BLaER1 (cell line): ENCODE measurements at regions not wholly inside any gene's neighbourhood (a gene's known extent, or its start where the extent isn't known, plus 50 kb on each side); places are given as distances from the start of the nearest gene placed in this dataset.

Experiments used
- H3K27ac ChIP-seq: shearing (Covaris generic); formaldehyde crosslinking; 2 replicates; pipeline ENCODE4 v1.8.1; 2022
- H3K27me3 ChIP-seq: shearing (Covaris generic); formaldehyde crosslinking; 2 replicates; pipeline ENCODE4 v1.8.1; 2022
- H3K36me3 ChIP-seq: shearing (Covaris generic); formaldehyde crosslinking; 2 replicates; pipeline ENCODE4 v1.8.1; 2022
- H3K4me1 ChIP-seq: shearing (Covaris generic); formaldehyde crosslinking; 2 replicates; pipeline ENCODE4 v1.8.1; 2022
- H3K4me2 ChIP-seq: shearing (Covaris generic); formaldehyde crosslinking; 2 replicates; pipeline ENCODE4 v1.8.1; 2022
- H3K4me3 ChIP-seq: shearing (Covaris generic); formaldehyde crosslinking; 2 replicates; pipeline ENCODE4 v1.8.1; 2022
- H3K9ac ChIP-seq: shearing (Covaris generic); formaldehyde crosslinking; 2 replicates; pipeline ENCODE4 v1.8.1; 2022
- H3K9me3 ChIP-seq: shearing (Covaris generic); formaldehyde crosslinking; 2 replicates; pipeline ENCODE4 v1.8.1; 2022
- H4K20me1 ChIP-seq: shearing (Covaris generic); formaldehyde crosslinking; 2 replicates; pipeline ENCODE4 v1.8.1; 2022
- Cebpa-rat ChIP-seq: shearing (Covaris generic); IDR thresholded peaks from 2 replicates; pipeline ENCODE4 v1.8.1; 2022

DNA sequence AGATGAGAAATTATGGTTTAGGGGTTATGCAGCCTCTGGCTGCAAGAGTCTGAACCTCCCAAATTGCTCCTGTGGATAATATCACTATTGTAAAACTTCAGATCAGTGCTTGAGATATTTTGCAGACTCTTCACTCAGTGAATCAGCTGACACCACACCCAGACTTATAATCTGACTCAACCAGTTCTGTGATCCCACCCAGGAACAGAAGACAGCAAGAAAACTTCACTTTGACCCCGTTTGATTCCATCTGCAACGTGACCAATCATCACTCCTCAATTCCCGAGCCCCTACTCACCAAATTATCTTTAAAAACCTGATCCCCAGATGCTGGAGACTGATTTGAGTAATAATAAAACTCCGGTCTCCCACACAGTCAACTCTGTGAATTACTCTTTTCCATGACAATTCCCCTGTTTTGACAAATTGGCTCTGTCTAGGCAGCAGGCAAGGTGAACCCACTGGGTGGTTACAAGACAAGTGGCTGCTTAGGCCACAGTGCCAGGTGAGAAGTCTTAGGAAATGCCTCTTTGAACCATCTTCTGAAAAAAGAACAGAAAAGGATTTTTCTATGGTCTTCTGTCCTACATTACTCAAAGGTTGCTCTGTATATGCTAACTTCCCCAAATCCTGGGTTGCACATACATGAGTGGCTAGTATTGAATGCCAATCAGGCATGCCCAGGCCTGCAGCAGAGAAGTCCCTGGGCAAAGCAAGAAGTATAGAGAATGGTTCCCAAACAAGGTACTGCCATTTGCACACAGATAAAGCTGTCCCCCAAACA, 588.0 kb downstream of the PRELID2 start:
- Histone ChIP-seq H3K9me3 (no peaks in the 10 kb centered on the region), H3K27me3 (no peaks in the 10 kb centered on the region), H3K4me2 (peak overlapping the region; percentile 83), H3K27ac (peak overlapping the region; percentile 19; the same call in 1 of the 2 replicates), H4K20me1 (no peaks in the 10 kb centered on the region), H3K4me1 (peaks cover 69% of the 10 kb centered on the region), H3K36me3 (no peaks in the 10 kb centered on the region), H3K4me3 (no peak overlapping the region), H3K9ac (no peak overlapping the region)
- no peak for TF ChIP-seq Cebpa-rat

DNA sequence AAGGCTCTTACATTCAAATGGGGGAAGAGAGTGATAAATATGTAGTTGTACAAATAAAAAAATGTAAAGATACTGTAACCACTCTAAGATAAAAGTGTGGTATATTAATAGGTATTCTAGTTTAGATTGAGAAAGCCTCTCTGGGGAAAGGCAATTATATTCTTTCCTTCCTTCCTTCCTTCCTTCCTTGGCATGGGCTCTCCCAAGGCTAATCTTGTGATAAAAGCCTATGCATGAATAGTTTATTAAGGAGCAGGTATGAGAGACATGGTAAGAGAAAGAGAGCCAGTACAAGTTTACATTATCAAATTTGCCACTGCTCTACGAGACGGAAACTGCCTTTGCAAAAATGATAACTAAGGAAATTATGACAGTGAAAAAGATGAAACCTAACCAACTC, 588.8 kb downstream of the PRELID2 start:
- Histone ChIP-seq H3K4me3 (peak overlapping the region; percentile 38; the same call in 1 of the 2 replicates), H3K9me3 (no peaks in the 10 kb centered on the region), H4K20me1 (no peaks in the 10 kb centered on the region), H3K4me1 (peaks cover 72% of the 10 kb centered on the region), H3K4me2 (peak overlapping the region; percentile 83), H3K36me3 (no peaks in the 10 kb centered on the region), H3K9ac (peak overlapping the region; percentile 46; the same call in 1 of the 2 replicates), H3K27ac (peak overlapping the region; percentile 60; the same call in 1 of the 2 replicates), H3K27me3 (no peaks in the 10 kb centered on the region)
- TF ChIP-seq Cebpa-rat = no peak

- no peak for TF ChIP-seq Cebpa-rat
- peak overlapping the region; percentile 60; the same call in 1 of the 2 replicates for H3K27ac ChIP-seq
- no peaks in the 10 kb centered on the region for H4K20me1 ChIP-seq
- peak overlapping the region; percentile 38 for H3K4me3 ChIP-seq
- no peaks in the 10 kb centered on the region for H3K36me3 ChIP-seq
- peak overlapping the region; percentile 83 for H3K4me2 ChIP-seq
- peak overlapping the region; percentile 46; the same call in 1 of the 2 replicates for H3K9ac ChIP-seq
- no peaks in the 10 kb centered on the region for H3K9me3 ChIP-seq
- peaks cover 72% of the 10 kb centered on the region for H3K4me1 ChIP-seq
- no peaks in the 10 kb centered on the region for H3K27me3 ChIP-seq
Observed at GRCh38 chr5:145245354-145245753, 589.8 kb downstream of the PRELID2 start.

DNA sequence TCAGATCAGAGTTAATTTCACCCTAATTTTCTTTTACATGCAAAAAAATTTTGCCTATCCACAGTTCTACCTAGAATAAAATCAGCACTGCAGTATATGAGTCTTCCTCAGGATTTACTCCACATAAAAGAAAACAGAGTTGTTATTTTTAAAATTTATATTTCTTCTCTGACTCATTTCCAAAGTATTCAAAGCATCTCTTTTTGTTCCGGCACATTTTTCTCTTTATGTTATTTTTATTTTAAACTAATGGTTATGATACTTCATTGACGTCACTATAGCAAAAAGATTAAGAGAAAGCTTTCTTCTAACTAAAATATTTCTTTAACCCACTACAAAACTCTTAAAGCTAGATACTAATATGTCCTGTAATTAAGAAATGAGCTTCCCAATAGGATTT, 590.4 kb downstream of the PRELID2 start:
- Histone ChIP-seq H3K36me3 (no peaks in the 10 kb centered on the region), H3K4me2 (peak overlapping the region; percentile 83), H3K4me3 (peak overlapping the region; percentile 38; the same call in 1 of the 2 replicates), H3K27me3 (no peaks in the 10 kb centered on the region), H3K27ac (peak overlapping the region; percentile 60; the same call in 1 of the 2 replicates), H4K20me1 (no peaks in the 10 kb centered on the region), H3K9ac (0 out of 2 replicates have a peak overlapping the region, but pooled peaks have one; percentile 46), H3K4me1 (peaks cover 72% of the 10 kb centered on the region), H3K9me3 (no peaks in the 10 kb centered on the region)
- no peak for TF ChIP-seq Cebpa-rat

DNA sequence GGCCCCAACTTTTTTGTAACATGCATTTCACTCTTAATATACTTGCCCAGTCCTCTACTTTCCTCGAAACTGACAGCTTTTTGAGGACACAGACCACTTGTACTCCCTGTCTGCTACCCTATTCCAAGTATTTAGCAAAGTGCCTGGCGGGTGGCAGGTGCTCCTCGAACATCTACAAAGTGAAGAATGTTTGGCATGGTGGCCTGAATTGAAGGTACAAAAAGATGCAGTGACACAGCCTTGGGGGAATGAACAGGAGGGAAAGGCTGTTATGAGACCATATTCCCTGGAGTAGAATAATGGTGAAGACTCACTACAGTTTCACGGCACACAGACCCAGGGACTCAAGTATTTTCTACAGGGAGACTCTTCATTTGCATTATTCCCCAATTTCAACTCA, 590.9 kb downstream of the PRELID2 start:
- H3K9me3 ChIP-seq = no peaks in the 10 kb centered on the region
- no peak for TF ChIP-seq Cebpa-rat
- H3K27ac ChIP-seq = peak overlapping the region; percentile 60; the same call in 1 of the 2 replicates
- H3K4me3 ChIP-seq = no peak overlapping the region
- H3K4me2 ChIP-seq = peak overlapping the region; percentile 83
- H3K9ac ChIP-seq = peak overlapping the region; percentile 6; the same call in 1 of the 2 replicates
- no peaks in the 10 kb centered on the region for H4K20me1 ChIP-seq
- H3K27me3 ChIP-seq = no peaks in the 10 kb centered on the region
- no peaks in the 10 kb centered on the region for H3K36me3 ChIP-seq
- H3K4me1 ChIP-seq = peaks cover 72% of the 10 kb centered on the region

- Histone ChIP-seq H3K4me1 (peaks cover 61% of the 10 kb centered on the region), H3K36me3 (no peaks in the 10 kb centered on the region), H3K9ac (no peak overlapping the region), H3K4me2 (peak overlapping the region; percentile 52), H3K4me3 (no peak overlapping the region), H3K27me3 (no peaks in the 10 kb centered on the region), H3K9me3 (no peaks in the 10 kb centered on the region), H4K20me1 (no peaks in the 10 kb centered on the region), H3K27ac (no peak overlapping the region)
- TF ChIP-seq Cebpa-rat = no peak
Observed at GRCh38 chr5:145243016-145243415, 592.1 kb downstream of the PRELID2 start.

DNA sequence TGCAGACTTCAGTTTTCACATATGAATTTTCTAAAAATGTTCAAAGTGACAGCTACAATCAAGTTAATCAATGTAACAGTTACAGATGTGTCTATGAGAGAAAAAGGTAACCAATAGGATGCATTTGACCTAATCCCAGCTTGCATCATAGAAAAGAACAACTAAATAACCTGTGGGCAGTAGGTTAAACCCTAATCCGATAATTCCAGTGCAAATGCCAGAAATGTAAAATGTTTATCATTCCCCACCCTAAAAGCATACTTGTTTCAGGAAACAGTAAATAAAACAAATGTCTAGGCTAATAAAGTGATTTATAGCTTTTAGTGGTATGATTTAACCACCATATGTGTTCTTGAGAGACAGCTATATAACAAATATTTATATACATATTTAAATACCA, 592.6 kb downstream of the PRELID2 start:
- no peak overlapping the region for H3K4me3 ChIP-seq
- no peaks in the 10 kb centered on the region for H3K27me3 ChIP-seq
- no peak for TF ChIP-seq Cebpa-rat
- no peaks in the 10 kb centered on the region for H4K20me1 ChIP-seq
- no peak overlapping the region for H3K27ac ChIP-seq
- peak overlapping the region; percentile 39 for H3K4me2 ChIP-seq
- no peak overlapping the region for H3K9ac ChIP-seq
- peaks cover 57% of the 10 kb centered on the region for H3K4me1 ChIP-seq
- no peaks in the 10 kb centered on the region for H3K9me3 ChIP-seq
- no peaks in the 10 kb centered on the region for H3K36me3 ChIP-seq

DNA sequence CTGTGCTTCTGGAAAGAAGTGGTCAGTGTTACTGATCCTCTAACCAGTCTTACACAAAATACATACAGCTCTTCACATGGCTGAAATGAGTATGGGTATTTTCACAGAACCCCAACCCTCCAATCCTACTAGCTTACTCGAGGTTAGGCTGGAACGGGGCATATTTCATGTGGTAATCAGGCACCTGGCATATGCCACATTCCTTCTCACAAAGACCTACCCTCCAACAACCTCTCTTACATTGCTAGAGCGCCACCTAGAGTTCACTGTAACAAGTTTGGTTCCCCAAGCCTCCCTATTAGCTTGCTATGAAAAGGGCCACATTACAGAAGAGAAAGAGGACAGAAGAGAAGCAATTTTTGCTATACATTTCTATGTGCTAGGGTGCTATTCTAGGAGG, 597.3 kb downstream of the PRELID2 start:
- Histone ChIP-seq H3K36me3 (no peaks in the 10 kb centered on the region), H3K27ac (no peak overlapping the region), H3K4me2 (no peak overlapping the region), H3K4me1 (peaks cover 10% of the 10 kb centered on the region), H4K20me1 (no peaks in the 10 kb centered on the region), H3K4me3 (no peak overlapping the region), H3K27me3 (no peaks in the 10 kb centered on the region), H3K9me3 (no peaks in the 10 kb centered on the region), H3K9ac (no peak overlapping the region)
- TF ChIP-seq Cebpa-rat = no peak

DNA sequence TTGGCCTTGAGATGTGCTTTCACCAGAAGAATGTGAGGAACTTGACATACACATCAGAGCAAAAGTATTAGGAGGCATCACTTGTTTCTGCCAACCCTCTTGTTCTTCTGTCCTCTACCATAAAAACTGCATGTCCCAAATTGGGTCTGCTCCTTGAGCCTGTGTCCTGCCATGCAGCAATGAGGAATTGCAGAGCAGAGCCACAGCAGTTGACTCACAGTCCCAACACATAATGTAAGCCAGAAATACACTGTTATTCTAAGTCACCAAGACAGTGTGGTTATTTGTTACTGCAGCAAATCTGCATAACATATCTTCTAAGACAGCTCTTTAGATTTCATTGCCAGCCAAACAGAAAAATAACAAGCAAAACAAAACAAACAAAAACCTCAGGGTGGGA, 598.2 kb downstream of the PRELID2 start:
- H3K27ac ChIP-seq = no peak overlapping the region
- no peak overlapping the region for H3K4me3 ChIP-seq
- H3K4me2 ChIP-seq = no peak overlapping the region
- H3K27me3 ChIP-seq = no peaks in the 10 kb centered on the region
- H3K9ac ChIP-seq = no peak overlapping the region
- no peaks in the 10 kb centered on the region for H3K36me3 ChIP-seq
- TF ChIP-seq Cebpa-rat = no peak
- H3K9me3 ChIP-seq = no peaks in the 10 kb centered on the region
- H4K20me1 ChIP-seq = no peaks in the 10 kb centered on the region
- H3K4me1 ChIP-seq = peaks cover 2% of the 10 kb centered on the region

DNA sequence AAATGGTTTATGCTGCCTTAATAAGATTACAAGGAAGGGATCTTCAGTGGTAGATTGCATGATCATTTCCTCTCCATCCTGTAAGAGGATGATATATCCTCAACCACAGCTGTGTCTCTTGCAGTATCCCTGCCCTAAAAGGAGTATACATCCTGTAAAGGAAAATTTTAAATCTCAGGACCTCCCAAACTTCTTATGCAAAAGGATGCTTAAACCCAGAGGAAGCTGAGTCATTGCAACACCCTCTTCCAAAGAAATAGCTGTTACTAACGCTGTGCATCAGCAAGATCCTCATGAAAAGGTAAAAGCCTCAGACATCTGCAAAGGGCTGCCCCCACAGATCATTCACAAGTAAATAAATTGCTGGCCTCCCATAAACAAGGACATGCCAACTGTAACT, 599.0 kb downstream of the PRELID2 start:
- no peaks in the 10 kb centered on the region for H3K4me1 ChIP-seq
- H3K9me3 ChIP-seq = no peaks in the 10 kb centered on the region

More for the DNA sequence above, 599.0 kb downstream of the PRELID2 start:
- no peak overlapping the region for H3K9ac ChIP-seq
- no peaks in the 10 kb centered on the region for H3K27me3 ChIP-seq
- H3K4me3 ChIP-seq = no peak overlapping the region
- no peaks in the 10 kb centered on the region for H3K36me3 ChIP-seq
- no peak overlapping the region for H3K4me2 ChIP-seq
- no peak overlapping the region for H3K27ac ChIP-seq
- TF ChIP-seq Cebpa-rat = no peak
- no peaks in the 10 kb centered on the region for H4K20me1 ChIP-seq
